ENCODE measurements at regions not wholly inside any gene's neighbourhood (a gene's known extent, or its start where the extent isn't known, plus 50 kb on each side); places are given as distances from the start of the nearest gene placed in this dataset.

GRCh38 chr4:96784336-96784735 is 944.4 kb downstream of the PDHA2 start:
- Histone ChIP-seq H4K91ac (ENCODE audit: insufficient read depth, low read depth, low read length) (no peak overlapping the region), H3K27ac (ENCODE audit: insufficient read depth, low read length) (no peak overlapping the region), H3K56ac (ENCODE audit: extremely low read depth, insufficient read depth, low read length) (no peak overlapping the region), H4K5ac (ENCODE audit: low read depth, low read length) (no peak overlapping the region), H3K4me3 (ENCODE audit: insufficient read depth, low read depth, low read length) (no peak overlapping the region), H3K23ac (ENCODE audit: low read depth, low read length) (no peak overlapping the region), H3K4ac (ENCODE audit: low read depth, low read length) (no peak overlapping the region), H4K8ac (ENCODE audit: low read depth in 2 of 2, low read length in 2 of 2) (no peak overlapping the region), H3K9ac (ENCODE audit: low read depth, low read length) (no peak overlapping the region), H4K20me1 (ENCODE audit: insufficient read depth, low read length) (no peaks in the 10 kb centered on the region), H2AK5ac (ENCODE audit: low read depth, low read length) (no peak overlapping the region), H3K4me1 (ENCODE audit: control insufficient read depth, insufficient read depth, low read length) (no peaks in the 10 kb centered on the region), H3K9me1 (ENCODE audit: insufficient read depth, low read length) (no peaks in the 10 kb centered on the region), H3K14ac (replicated peaks; ENCODE audit: low read depth, low read length) (no peak overlapping the region), H3K9me3 (ENCODE audit: control insufficient read depth, insufficient read depth, low read length) (no peaks in the 10 kb centered on the region; the same call in 1 of the 2 replicates), H2BK120ac (ENCODE audit: low read depth, low read length) (no peak overlapping the region), H3K79me1 (ENCODE audit: low read depth in 1 of 2, low read length in 2 of 2) (no peaks in the 10 kb centered on the region), H2AK9ac (replicated peaks; ENCODE audit: low read depth, low read length, poor library complexity) (no peak overlapping the region), H3K27me3 (ENCODE audit: control insufficient read depth, insufficient read depth, low read length) (no peaks in the 10 kb centered on the region), H2AFZ (replicated peaks; ENCODE audit: low read length, poor library complexity) (no peak overlapping the region), H3K4me2 (ENCODE audit: low read depth, low read length) (no peak overlapping the region), H2BK5ac (ENCODE audit: low read depth, low read length, poor library complexity, severe bottlenecking) (no peak overlapping the region), H3K36me3 (ENCODE audit: control insufficient read depth, insufficient read depth, low read length) (no peaks in the 10 kb centered on the region), H2BK20ac (ENCODE audit: low read depth, low read length) (no peak overlapping the region), H2BK15ac (ENCODE audit: low read depth, low read length) (no peak overlapping the region), H3K18ac (ENCODE audit: low read depth, low read length) (no peak overlapping the region)
- CTCF ChIA-PET: interaction anchor here (0.7 kb wide), 1 partner anchor 1541 kb away, joined by 3 read pairs; no protein-coding TSS in a partner anchor
- in situ Hi-C loops (cut with MboI; ENCODE audit: low sequenced_read_pairs) (no loop called here), intact Hi-C loops (cut with micrococcal nuclease) (loop anchor here (5.0 kb wide), 1 partner anchor 503 kb away; no protein-coding TSS in a partner anchor), dilution Hi-C loops (cut with HindIII; ENCODE audit: low sequenced_read_pairs, unreplicated experiment) (no loop called here)
- TF ChIP-seq POLR2A (IDR thresholded peaks at IDR 0.05; ENCODE audit: low read depth, low read length) (no peak), SMC3 (IDR thresholded peaks at IDR 0.05; ENCODE audit: low read depth, low read length) (no peak), CTCF (conservative IDR thresholded peaks at IDR 0.05; ENCODE audit: low read depth, low read length) (no peak), BHLHE40 (IDR thresholded peaks at IDR 0.05; ENCODE audit: low read depth, low read length) (no peak), MAFK (IDR thresholded peaks at IDR 0.05; ENCODE audit: low read depth, low read length) (no peak), MXI1 (IDR thresholded peaks at IDR 0.05; ENCODE audit: borderline replicate concordance, low read depth, low read length) (no peak), RCOR1 (IDR thresholded peaks at IDR 0.05; ENCODE audit: insufficient replicate concordance, low read length) (no peak), CHD1 (IDR thresholded peaks at IDR 0.05; ENCODE audit: low read depth, low read length) (no peak), NFE2L2 (IDR thresholded peaks at IDR 0.05; ENCODE audit: low read depth, low read length) (no peak), CEBPB (IDR thresholded peaks at IDR 0.05; ENCODE audit: low read depth, low read length) (no peak), MAZ (IDR thresholded peaks at IDR 0.05; ENCODE audit: borderline replicate concordance, low read depth, low read length) (no peak), FOS (IDR thresholded peaks at IDR 0.05; ENCODE audit: low read depth, low read length) (no peak), RFX5 (IDR thresholded peaks at IDR 0.05; ENCODE audit: low read depth, low read length) (no peak), RAD21 (IDR thresholded peaks at IDR 0.05; ENCODE audit: low read length) (no peak), ELK1 (IDR thresholded peaks at IDR 0.05; ENCODE audit: borderline replicate concordance, low read depth, low read length) (no peak)
- TF ChIP-seq, protein P1, sequence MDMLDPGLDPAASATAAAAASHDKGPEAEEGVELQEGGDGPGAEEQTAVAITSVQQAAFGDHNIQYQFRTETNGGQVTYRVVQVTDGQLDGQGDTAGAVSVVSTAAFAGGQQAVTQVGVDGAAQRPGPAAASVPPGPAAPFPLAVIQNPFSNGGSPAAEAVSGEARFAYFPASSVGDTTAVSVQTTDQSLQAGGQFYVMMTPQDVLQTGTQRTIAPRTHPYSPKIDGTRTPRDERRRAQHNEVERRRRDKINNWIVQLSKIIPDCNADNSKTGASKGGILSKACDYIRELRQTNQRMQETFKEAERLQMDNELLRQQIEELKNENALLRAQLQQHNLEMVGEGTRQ (IDR thresholded peaks at IDR 0.05; ENCODE audit: low read depth, low read length): no peak
- BruUV-seq (replicated peaks): no TSS peak
- ATAC-seq (ENCODE audit: low read depth) (no peak), DNase-seq (no peak)
- POLR2A ChIA-PET (ENCODE audit: unreplicated experiment): no interaction called here
- WGBS, 2 experiments (ENCODE audit: extremely low coverage in 2 of 2, insufficient read length in 1 of 2): 29% methylated on average over 3 of the region's 4 CpGs; no CpG with 5 or more reads in 1 of the 2 experiments
